VCaP (cell line): ENCODE measurements at regions not wholly inside any gene's neighbourhood (a gene's known extent, or its start where the extent isn't known, plus 50 kb on each side); places are given as distances from the start of the nearest gene placed in this dataset.

Experiments
- H3K27ac ChIP-seq: fragments of 450-650 bp; 2 replicates; pipeline ENCODE4 v1.5.1; 2017
- TF ChIP-seq, protein P1 (sequence below): fragments of 450-650 bp; conservative IDR thresholded peaks from 2 replicates; pipeline ENCODE4 v1.5.1; 2017; ENCODE audit warnings: mild to moderate bottlenecking, moderate library complexity

DNA sequence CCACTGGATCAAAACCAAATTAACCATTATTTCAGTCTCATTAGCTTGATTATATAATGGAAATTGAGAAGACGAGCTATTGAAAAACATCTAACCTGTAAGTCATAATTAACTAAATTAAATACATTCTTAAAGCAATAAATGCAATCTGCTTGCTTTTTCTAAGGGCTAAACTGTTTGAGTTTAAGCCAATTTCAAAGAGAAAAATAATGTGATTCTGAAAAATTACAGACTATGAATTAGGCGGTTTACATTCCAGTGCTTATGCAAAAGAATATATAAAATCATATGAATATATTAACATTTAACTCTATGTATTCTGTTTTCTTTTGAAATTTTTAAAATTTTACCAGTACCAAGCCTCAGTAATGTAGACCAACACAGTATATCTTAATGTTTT, 1349.4 kb downstream of the FSCB start:
- TF ChIP-seq, protein P1, sequence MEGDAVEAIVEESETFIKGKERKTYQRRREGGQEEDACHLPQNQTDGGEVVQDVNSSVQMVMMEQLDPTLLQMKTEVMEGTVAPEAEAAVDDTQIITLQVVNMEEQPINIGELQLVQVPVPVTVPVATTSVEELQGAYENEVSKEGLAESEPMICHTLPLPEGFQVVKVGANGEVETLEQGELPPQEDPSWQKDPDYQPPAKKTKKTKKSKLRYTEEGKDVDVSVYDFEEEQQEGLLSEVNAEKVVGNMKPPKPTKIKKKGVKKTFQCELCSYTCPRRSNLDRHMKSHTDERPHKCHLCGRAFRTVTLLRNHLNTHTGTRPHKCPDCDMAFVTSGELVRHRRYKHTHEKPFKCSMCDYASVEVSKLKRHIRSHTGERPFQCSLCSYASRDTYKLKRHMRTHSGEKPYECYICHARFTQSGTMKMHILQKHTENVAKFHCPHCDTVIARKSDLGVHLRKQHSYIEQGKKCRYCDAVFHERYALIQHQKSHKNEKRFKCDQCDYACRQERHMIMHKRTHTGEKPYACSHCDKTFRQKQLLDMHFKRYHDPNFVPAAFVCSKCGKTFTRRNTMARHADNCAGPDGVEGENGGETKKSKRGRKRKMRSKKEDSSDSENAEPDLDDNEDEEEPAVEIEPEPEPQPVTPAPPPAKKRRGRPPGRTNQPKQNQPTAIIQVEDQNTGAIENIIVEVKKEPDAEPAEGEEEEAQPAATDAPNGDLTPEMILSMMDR, result no peak
- H3K27ac ChIP-seq, result no peak overlapping the region

DNA sequence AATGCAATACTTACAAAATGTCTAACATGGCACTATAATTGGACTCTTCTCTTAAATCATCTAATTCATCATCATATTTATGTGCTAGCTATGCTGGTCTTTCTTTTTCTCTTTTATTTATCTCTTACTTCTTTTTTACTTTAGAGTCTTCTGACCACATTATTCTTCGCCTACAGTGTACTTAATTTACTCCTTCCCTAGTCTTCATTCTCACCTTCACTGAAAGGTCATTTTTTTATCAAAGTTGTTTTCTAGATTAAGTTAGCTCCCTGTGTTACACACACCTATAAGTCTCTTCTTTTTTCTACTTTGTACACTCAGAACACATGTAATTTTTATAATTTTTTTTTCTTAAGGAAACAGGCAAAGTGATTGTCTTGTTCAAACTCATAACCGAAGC, 1351.2 kb downstream of the FSCB start:
- H3K27ac ChIP-seq, result no peak overlapping the region
- TF ChIP-seq, protein P1, result no peak

DNA sequence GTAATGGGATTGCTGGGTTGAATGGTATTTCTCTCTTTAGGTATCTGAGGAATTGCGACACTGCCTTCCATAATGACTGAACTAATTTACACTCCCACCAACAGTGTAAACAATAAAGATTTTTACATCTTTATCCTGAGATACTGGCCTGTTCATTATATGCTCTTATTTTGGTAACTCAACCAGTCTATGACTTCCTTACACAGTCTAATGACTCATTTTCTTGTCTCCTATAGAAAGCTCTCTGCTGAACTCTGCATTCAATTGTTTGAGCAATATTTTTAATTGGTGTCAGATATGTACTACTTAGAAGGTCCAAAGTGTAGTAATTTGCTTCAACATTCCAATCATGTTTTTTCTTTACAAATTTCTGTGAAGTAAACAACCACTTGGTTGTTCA, 1351.8 kb downstream of the FSCB start:
- TF ChIP-seq, protein P1, result no peak

GRCh38 chr14:43147485-43147884, 1359.6 kb downstream of the FSCB start:
- no peak overlapping the region for H3K27ac ChIP-seq
- TF ChIP-seq, protein P1, result no peak

More for the DNA sequence above, 1351.8 kb downstream of the FSCB start:
- H3K27ac ChIP-seq, result no peak overlapping the region

GRCh38 chr14:43145361-43145760, 1361.7 kb downstream of the FSCB start:
- H3K27ac ChIP-seq, result no peak overlapping the region
- TF ChIP-seq, protein P1, result no peak

GRCh38 chr14:43143106-43143505, 1364.0 kb downstream of the FSCB start:
- no peak overlapping the region for H3K27ac ChIP-seq
- TF ChIP-seq, protein P1, result no peak

DNA sequence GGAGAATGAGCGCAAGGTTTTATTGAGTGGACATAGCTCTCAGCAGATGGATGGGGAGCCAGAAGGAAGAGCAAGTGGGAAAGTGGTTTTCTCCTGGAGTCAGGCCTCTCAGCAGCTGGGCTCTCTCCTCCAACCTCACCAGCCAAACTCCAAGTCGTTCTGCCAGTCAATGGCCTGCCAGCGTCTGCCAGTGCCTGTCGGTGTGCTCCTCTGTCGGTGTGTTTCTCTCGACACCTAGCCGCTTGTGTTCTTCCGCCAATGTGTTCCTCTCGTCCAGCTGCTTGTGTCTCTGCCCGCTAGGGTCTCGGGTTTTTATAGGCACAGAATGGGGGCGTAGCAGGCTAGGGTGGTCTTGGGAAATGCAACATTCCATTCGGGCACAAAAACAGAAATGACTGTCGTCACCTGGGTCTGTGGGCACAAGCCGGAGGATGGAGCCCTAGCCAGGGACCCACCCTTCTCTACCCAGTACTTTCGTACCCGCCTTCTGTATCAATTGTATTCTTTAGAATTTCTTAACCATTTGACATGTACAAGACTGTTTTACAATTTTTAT, 1365.4 kb downstream of the FSCB start:
- H3K27ac ChIP-seq, result no peak overlapping the region
- TF ChIP-seq, protein P1, result no peak

DNA sequence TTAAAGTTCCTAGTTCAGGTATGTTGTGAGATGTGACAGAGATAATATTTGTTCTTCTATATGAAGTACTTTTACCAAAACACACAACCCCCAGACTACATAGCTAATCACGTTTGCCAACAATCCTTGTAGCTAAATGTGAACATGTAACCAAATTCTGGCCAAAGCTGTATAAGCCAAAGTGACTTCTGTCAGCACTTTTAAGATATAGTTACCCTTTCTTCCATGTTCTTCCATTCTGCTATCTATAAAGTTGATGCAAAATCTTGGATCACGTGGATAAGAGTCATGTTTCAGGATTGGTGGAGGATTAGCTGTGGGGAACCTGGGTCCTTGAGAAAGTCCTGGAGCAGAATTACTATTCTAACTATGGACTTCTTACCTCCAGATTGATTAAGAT, 1366.6 kb downstream of the FSCB start:
- no peak overlapping the region for H3K27ac ChIP-seq
- TF ChIP-seq, protein P1, result no peak
